ENCODE measurements at regions not wholly inside any gene's neighbourhood (a gene's known extent, or its start where the extent isn't known, plus 50 kb on each side); places are given as distances from the start of the nearest gene placed in this dataset.
"Not testable (repeated sequence)": the region's sequence is repeated elsewhere in the genome, so short reads cannot be mapped to it uniquely, and the experiment has no call there.

DNA sequence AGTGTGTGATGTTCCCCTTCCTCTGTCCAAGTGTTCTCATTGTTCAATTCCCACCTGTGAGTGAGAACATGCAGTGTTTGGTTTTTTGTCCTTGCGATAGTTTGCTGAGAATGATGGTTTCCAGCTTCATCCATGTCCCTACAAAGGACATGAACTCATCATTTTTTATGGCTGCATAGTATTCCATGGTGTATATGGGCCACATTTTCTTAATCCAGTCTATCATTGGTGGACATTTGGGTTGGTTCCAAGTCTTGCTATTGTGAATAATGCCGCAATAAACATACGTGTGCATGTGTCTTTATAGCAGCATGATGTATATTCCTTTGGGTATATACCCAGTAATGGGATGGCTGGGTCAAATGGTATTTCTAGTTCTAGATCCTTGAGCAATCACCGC lies 134.5 kb upstream of the SVIL start:
- not testable (repeated sequence) for TF ChIP-seq CTCF (IDR thresholded peaks at IDR 0.05); ZFX (IDR thresholded peaks at IDR 0.05; ENCODE audit: borderline replicate concordance)
